ENCODE measurements at regions not wholly inside any gene's neighbourhood (a gene's known extent, or its start where the extent isn't known, plus 50 kb on each side); places are given as distances from the start of the nearest gene placed in this dataset.
"Not testable (repeated sequence)": the region's sequence is repeated elsewhere in the genome, so short reads cannot be mapped to it uniquely, and the experiment has no call there.

GRCh38 chr7:9919-10318, 182.5 kb upstream of the FAM20C start:
- not testable (repeated sequence) for DNase-seq

- not testable (repeated sequence) for DNase-seq
Observed at GRCh38 chr7:32565-33280, 159.6 kb upstream of the FAM20C start.

GRCh38 chr7:35121-35541, 157.2 kb upstream of the FAM20C start:
- not testable (repeated sequence) for DNase-seq

GRCh38 chr7:36539-36938, 155.8 kb upstream of the FAM20C start:
- DNase-seq, result not testable (repeated sequence)

- DNase-seq, result not testable (repeated sequence)
Observed at GRCh38 chr7:37656-38055, 154.7 kb upstream of the FAM20C start.

- not testable (repeated sequence) for DNase-seq
Observed at GRCh38 chr7:38444-38843, 153.9 kb upstream of the FAM20C start.

GRCh38 chr7:39984-40740, 152.2 kb upstream of the FAM20C start:
- DNase-seq, result not testable (repeated sequence)

GRCh38 chr7:40799-41750, 151.3 kb upstream of the FAM20C start:
- no peak for DNase-seq

- DNase-seq, result no peak
Observed at GRCh38 chr7:41917-42565, 150.3 kb upstream of the FAM20C start.

GRCh38 chr7:43791-44540, 148.4 kb upstream of the FAM20C start:
- DNase-seq, result no peak

GRCh38 chr7:44541-44896, 147.9 kb upstream of the FAM20C start:
- no peak for DNase-seq

GRCh38 chr7:45106-46090, 147.0 kb upstream of the FAM20C start:
- no peak for DNase-seq

- DNase-seq, result no peak
Observed at GRCh38 chr7:46123-46829, 146.1 kb upstream of the FAM20C start.

- DNase-seq, result no peak
Observed at GRCh38 chr7:46830-47140, 145.6 kb upstream of the FAM20C start.

GRCh38 chr7:51456-52068, 140.8 kb upstream of the FAM20C start:
- DNase-seq, result no peak

- DNase-seq, result peak; percentile 95
Observed at GRCh38 chr7:52100-52499, 140.3 kb upstream of the FAM20C start.

- DNase-seq, result no peak
Observed at GRCh38 chr7:53531-53930, 138.8 kb upstream of the FAM20C start.

- DNase-seq, result no peak
Observed at GRCh38 chr7:54615-55014, 137.8 kb upstream of the FAM20C start.

GRCh38 chr7:55690-56248, 136.6 kb upstream of the FAM20C start:
- no peak for DNase-seq
